Right lobe of liver (tissue), 6 donors: ENCODE measurements at regions not wholly inside any gene's neighbourhood (a gene's known extent, or its start where the extent isn't known, plus 50 kb on each side); places are given as distances from the start of the nearest gene placed in this dataset.

ENCODE experiments used
- ATAC-seq, 4 donors: fragments of 200-7000 bp; cut with Tn5 transposase; one replicate each; pipeline ENCODE4 v1.9.1; 2020; ENCODE audit warnings: mild to moderate bottlenecking in 4 of 4, moderate library complexity in 4 of 4
- DNase-seq, 3 donors: peaks; one replicate each; pipeline ENCODE4 v3.0.0-alpha.2; 2020
- H3K27ac ChIP-seq, 3 donors: fragments of 200-600 bp; one replicate each; pipeline ENCODE4 v1.8.0; 2022
- H3K27me3 ChIP-seq, 2 donors: fragments of 200-600 bp; one replicate each; pipeline ENCODE4 v1.8.0; 2022
- H3K36me3 ChIP-seq, 4 donors: fragments of 200-600 bp; sonication (generic) in 1 of 4; one replicate each; pipeline versions ENCODE4 v1.5.1 to v1.8.0; 2017 to 2022; ENCODE audit warnings: control low read depth in 1 of 4
- H3K4me1 ChIP-seq, 4 donors: fragments of 200-600 bp; sonication (generic) in 1 of 4; one replicate each; pipeline versions ENCODE4 v1.5.1 to v1.8.0; 2017 to 2022; ENCODE audit warnings: control low read depth in 1 of 4
- H3K4me3 ChIP-seq, 3 donors: fragments of 200-600 bp; one replicate each; pipeline ENCODE4 v1.8.0; 2022
- H3K9me3 ChIP-seq, 4 donors: fragments of 200-600 bp; sonication (generic) in 1 of 4; one replicate each; pipeline versions ENCODE4 v1.5.1 to v1.8.0; 2017 to 2022; ENCODE audit warnings: control low read depth in 1 of 4
- CTCF ChIP-seq, 4 donors: fragments of 200-600 bp in 3 of 4; fragments of 450-650 bp in 1 of 4; IDR thresholded peaks; one replicate each; pipeline versions ENCODE4 v1.5.1 to v1.8.0; 2016 to 2022; ENCODE audit warnings: antibody characterized with exemption in 4 of 4, mild to moderate bottlenecking in 2 of 4
- POLR2A ChIP-seq: fragments of 450-650 bp; IDR thresholded peaks from one replicate; pipeline ENCODE4 v1.6.1; 2017; ENCODE audit warnings: antibody characterized with exemption, mild to moderate bottlenecking
- WGBS: methylation state at CpG from one replicate; pipeline ENCODE4 v1.1.6; 2018; ENCODE audit warnings: low coverage, low lambda C conversion rate; ENCODE audit not compliant: insufficient coverage; ENCODE audit errors: missing lambda C conversion rate; 5-methylcytosine and 5-hydroxymethylcytosine counted together
- intact Hi-C, 2 donors: fragments of 100-400 bp; cut with DNase I; formaldehyde crosslinking; loops; one replicate each; pipeline versions ENCODE4 v1.11.2 to v1.14.1; 2022
- donor health status: DM: no; HTN: yes; CAD: no.
- donor health status: DM: no; HTN: no; CAD: no.
- donor health status: DM: no; HTN: no; CAD: no.
- donor health status: DM: no; HTN: yes; CAD: no.
- donor health status: DM: no; HTN: yes; CAD: no.

DNA sequence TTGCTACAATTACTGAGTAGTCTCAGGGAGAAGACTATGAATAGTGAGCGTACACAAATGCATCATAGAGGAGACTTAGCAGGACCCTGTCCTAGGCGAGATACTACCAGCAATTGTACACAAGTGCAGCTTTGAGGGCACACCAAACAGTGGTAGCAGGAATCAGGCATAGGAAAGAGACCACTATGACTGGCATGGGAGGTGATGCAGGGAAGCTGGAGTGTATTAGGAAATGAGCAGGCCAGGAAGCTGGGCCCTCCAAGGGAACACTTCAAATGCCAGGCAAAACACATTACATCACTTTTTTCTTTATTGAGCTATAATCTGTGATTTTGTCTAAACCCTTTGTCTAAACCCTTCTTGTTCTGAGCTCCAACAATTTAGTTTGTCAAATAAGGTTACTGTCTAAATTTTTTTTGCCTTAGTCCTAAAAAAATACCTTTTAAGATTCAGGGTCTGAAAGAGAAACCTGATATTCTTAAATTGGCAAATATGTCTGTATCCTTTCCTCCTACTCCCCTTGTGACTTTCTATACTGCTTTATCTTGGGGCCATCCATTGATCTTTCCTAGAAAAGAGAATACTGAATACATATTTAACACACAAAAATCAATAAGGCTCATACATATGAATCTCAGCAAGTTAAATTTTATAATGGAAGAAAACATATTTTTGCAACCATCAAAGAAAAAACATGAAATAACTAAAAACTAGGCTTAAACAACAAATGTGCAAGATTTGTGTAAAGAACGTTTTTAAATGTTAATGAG, 193.8 kb upstream of the PHYHIPL start:
- H3K27me3 ChIP-seq = no peaks in the 10 kb centered on the region
- TF ChIP-seq CTCF (IDR thresholded peaks at IDR 0.05) (no peak), POLR2A (no peak)
- WGBS = 70% methylated on average over 3 of the region's 3 CpGs
- intact Hi-C loops = no loop called here
- H3K9me3 ChIP-seq = no peaks in the 10 kb centered on the region
- H3K36me3 ChIP-seq = no peaks in the 10 kb centered on the region
- no peak overlapping the region for H3K4me3 ChIP-seq
- no peak overlapping the region for H3K27ac ChIP-seq
- ATAC-seq (no peak), DNase-seq (no peak)
- no peaks in the 10 kb centered on the region for H3K4me1 ChIP-seq

DNA sequence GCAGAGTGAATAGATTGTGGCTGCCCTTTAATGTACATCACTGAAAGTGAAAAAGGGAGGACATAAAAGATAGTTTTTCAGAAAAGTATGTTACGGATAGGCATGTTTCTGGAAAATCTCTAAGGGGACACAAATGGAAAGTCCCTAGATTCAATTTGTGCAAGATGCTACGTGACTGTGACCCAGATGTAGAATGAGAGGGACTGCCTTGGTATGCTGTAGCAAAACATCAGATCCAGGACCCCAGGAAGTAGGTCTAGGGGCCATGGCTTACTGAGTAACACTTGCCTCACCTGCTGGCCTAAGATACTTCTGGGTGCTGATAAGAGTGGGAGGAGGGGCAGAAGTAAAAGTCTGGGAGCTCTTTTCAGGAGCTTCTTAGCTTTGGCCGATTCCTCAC, 191.2 kb upstream of the PHYHIPL start:
- TF ChIP-seq POLR2A = no peak
- TF ChIP-seq CTCF (IDR thresholded peaks at IDR 0.05) = no peak
- no peak overlapping the region for H3K27ac ChIP-seq
- intact Hi-C loops = no loop called here
- H3K4me3 ChIP-seq = no peak overlapping the region
- ATAC-seq = no peak
- DNase-seq = no peak
- WGBS = 80% methylated on average over 3 of the region's 3 CpGs
- no peaks in the 10 kb centered on the region for H3K4me1 ChIP-seq
- no peaks in the 10 kb centered on the region for H3K27me3 ChIP-seq
- no peaks in the 10 kb centered on the region for H3K9me3 ChIP-seq
- no peaks in the 10 kb centered on the region for H3K36me3 ChIP-seq

DNA sequence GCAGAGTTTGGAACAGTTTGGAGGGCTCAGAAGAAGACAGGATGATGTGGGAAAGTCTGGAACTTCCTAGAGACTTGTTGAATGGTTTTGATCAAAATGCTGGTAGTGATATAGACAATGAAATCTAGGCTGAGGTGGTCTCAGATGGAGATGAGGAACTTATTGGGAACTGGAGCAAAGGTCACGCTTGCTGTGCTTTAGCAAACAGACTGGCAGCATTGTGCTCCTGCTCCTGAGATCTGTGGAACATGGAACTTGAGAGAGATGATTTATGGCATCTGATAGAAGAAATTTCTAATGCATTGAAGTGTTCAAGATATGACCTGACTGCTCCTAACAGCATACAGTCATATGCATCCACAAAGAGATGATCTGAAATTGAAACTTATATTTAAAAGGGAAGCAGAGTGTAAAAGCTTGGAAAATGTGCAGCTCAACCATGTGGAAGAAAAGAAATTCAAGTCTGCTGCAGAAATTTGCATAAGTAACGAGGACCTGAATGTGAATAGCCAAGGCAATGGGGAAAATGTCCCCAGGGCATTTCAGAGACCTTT, 186.9 kb upstream of the PHYHIPL start:
- Histone ChIP-seq H3K27ac (no peak overlapping the region), H3K4me3 (no peak overlapping the region), H3K9me3 (no peaks in the 10 kb centered on the region), H3K27me3 (no peaks in the 10 kb centered on the region), H3K36me3 (no peaks in the 10 kb centered on the region), H3K4me1 (peaks cover 0 to 20% (median 5%) of the 10 kb centered on the region in 4 donors)
- DNase-seq (no peak), ATAC-seq (no peak)
- intact Hi-C loops = no loop called here
- 73% methylated on average over 2 of the region's 2 CpGs for WGBS
- TF ChIP-seq POLR2A = no peak
- TF ChIP-seq CTCF (IDR thresholded peaks at IDR 0.05) = no peak

GRCh38 chr10:58990693-58991092, 185.8 kb upstream of the PHYHIPL start:
- no peak for ATAC-seq
- TF ChIP-seq CTCF (IDR thresholded peaks at IDR 0.05) (no peak), POLR2A (no peak)
- no peak for DNase-seq
- H3K27me3 ChIP-seq = no peaks in the 10 kb centered on the region
- H3K4me3 ChIP-seq = no peak overlapping the region
- no peaks in the 10 kb centered on the region for H3K9me3 ChIP-seq
- intact Hi-C loops = no loop called here
- 70% methylated on average over 2 of the region's 2 CpGs for WGBS
- H3K4me1 ChIP-seq = peaks cover 0 to 29% (median 10%) of the 10 kb centered on the region in 4 donors
- H3K36me3 ChIP-seq = no peaks in the 10 kb centered on the region
- no peak overlapping the region for H3K27ac ChIP-seq
